Stimulated activated CD4-positive, alpha-beta T cell treated with anti-CD3 and anti-CD28 coated beads, Interleukin-1b, Interleukin-23, amount 100 ng/mL, for 1 hour (primary cell): ENCODE measurements at regions not wholly inside any gene's neighbourhood (a gene's known extent, or its start where the extent isn't known, plus 50 kb on each side); places are given as distances from the start of the nearest gene placed in this dataset.
"Not testable (repeated sequence)": the region's sequence is repeated elsewhere in the genome, so short reads cannot be mapped to it uniquely, and the experiment has no call there.

ENCODE experiments used
- DNase-seq, 2 donors: peaks; one replicate each; pipeline ENCODE4 v3.0.0-alpha.2; 2020; ENCODE audit warnings: low read depth in 2 of 2

GRCh38 chr15:93823971-93824913, 407.1 kb upstream of the MCTP2 start:
- no peak for DNase-seq

DNA sequence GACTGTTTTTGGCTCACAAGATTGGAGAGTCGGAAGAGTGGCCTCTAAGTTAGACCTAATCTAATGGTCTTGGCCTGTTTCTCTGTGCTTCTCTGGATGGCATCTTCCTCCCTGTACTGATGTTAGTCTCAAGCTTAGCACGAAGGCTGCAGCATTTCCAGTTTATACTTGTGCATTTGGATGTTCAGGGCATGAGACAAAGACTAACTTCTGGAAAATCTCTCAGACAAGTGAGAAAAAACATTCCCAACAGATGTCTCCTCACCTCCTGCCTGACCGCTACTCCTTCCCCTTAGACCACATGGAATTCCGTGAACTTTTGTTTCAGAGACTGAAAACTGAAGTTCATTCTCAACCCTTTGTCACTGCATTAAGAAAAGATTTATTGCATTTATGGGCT, 410.8 kb upstream of the MCTP2 start:
- no peak for DNase-seq

DNA sequence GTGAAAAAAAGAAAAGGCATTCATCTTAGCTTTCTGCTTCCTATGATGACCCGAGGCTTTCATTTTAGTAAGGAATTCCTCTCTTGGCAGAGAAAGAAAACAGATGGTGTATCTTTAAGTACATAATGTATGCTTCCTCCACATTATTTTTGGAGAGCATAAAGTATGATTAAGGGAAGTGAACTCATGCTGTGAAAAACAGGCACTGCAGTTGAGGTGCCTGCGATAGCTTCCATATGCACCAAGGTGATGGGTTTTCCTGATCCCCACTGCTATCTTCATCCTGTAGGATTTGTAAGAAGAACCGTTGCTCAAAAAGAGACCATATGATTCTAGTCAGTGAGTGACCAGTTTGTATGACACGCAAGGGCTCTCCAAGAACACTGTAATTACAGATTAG, 411.5 kb upstream of the MCTP2 start:
- DNase-seq = no peak

DNA sequence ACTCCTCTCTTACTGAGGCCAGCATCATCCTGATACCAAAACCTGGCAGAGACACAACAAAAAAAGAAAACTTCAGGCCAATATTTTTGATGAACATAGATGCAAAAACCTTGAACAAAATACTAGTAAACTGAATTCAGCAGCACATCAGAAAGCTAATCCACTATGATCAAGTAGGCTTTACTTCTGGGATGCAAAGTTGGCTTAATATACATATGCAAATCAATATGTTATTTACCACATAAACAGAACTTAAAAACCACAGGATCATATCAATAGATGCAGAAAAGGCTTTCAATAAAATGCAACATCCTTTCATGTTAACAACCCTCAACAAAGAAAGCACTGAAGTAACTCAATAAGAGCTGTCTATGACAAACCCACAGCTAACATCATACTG, 414.5 kb upstream of the MCTP2 start:
- no peak for DNase-seq

GRCh38 chr15:93811305-93811704, 420.1 kb upstream of the MCTP2 start:
- no peak for DNase-seq

DNA sequence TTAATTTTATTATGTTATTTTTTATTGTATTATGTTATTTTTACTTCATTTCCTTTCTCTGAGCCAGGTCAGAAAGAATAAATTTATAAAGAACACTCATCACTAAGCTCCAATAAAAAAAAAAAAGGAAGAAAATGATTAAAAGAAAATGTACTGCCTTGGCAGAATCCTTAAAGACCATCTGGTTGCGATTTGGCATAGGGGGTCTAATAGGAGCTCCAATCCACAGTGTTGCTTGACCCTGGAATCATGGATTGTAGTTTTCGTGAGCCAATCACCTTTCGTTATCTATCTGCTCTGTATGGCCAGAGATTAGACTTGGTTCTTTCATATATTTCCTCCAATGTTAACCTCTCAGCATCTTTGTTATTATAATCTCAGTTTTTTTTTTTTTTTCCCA, 421.8 kb upstream of the MCTP2 start:
- DNase-seq = no peak

DNA sequence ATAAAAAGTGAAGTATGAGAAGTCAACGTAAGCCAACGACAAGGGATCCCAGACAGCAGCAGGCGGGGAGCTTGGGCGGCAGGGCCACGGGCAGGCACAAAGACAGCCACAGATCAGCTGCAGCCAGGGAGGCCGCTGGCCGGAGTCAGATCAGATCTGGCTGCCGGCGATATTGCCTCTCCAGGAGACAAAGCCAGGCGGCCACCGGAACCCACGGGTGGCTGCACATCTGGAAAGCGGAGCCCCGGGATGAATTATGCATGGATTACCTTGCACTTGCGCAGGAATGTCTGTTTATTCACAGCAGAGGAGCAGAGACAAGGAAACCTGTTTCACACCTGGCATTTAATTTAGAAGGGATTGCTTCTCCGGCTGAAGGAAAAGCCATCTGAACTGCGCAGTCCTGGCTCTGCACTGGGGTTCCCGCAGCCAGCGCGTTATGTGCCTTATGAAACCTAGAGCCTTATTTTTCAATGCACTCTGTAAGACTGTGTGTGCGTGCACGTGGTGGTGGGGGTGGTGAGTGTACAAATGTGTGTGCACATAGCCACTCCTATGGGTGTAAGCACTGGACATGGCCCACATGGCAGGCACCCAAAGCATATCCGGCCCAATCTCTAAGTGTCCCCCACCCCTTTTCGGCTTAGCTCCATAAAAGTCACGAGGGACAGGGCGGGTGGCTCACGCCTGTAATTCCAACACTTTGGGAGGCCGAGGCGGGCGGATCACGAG, 427.8 kb upstream of the MCTP2 start:
- DNase-seq = no peak

DNA sequence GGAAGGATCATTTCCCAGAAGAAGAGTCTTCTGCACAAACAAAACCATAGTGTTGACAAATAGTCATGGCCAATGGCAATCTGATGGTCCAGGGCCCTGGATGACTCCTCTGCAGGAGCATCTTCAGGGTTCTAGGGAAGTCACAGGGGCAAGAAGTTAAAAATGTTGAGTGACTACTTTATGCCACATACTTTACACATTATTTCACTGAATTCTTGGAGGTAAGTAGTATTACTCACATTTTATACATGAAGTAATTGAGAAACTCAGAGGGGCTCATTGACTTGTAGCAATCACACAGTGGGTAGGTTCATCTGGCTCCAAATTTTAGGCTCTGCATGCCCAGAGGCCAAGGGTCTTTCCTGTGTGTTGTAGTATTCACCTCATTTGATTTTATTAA, 430.2 kb upstream of the MCTP2 start:
- no peak for DNase-seq

GRCh38 chr15:93800805-93801204, 430.6 kb upstream of the MCTP2 start:
- no peak for DNase-seq

GRCh38 chr15:93789441-93789840, 441.9 kb upstream of the MCTP2 start:
- DNase-seq = no peak

DNA sequence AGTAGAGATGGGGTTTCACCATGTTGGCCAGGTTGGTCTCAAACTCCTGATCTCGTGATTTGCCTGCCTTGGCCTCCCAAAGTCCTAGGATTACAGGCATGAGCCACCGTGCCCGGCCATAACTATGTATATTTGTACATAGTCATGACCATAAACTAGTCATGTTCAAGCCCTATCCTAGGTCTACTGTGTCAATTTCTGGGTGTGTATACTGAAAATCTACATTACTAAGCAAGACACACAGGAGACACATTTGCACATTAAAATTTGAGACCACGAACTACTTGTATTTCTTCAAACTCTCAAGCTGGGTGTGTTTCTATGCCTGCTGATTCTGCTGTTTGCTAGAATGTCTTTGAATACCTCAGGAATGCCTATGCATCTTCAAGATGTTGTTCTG, 451.3 kb upstream of the MCTP2 start:
- no peak for DNase-seq

DNA sequence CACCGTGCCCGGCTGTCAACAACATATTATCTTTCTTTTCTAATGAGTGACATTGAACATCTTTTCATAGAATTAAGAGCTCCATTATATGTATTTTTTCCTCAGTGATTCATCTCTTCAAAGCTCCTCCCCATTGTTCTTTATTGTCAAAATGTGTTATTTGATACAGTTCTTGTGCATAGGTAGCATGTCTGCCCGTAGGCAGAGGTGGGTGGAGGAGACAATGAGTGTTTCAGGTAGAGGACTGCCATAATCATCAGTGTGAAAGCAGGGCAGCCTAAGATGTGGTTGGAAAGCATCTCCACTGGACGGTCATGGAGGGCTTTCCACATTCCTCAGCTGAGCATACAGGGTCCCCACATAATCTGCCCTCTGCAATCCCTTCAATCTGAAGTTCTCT, 452.0 kb upstream of the MCTP2 start:
- no peak for DNase-seq

- DNase-seq = no peak
Measured at GRCh38 chr15:93771196-93772030, 459.9 kb upstream of the MCTP2 start.

- DNase-seq = no peak
Measured at GRCh38 chr15:93770788-93771187, 460.6 kb upstream of the MCTP2 start.

- DNase-seq = no peak
Measured at GRCh38 chr15:93762036-93762435, 469.3 kb upstream of the MCTP2 start.

- DNase-seq = no peak
Measured at GRCh38 chr15:93759629-93760028, 471.7 kb upstream of the MCTP2 start.

- DNase-seq = no peak
Measured at GRCh38 chr15:93758824-93759223, 472.5 kb upstream of the MCTP2 start.

DNA sequence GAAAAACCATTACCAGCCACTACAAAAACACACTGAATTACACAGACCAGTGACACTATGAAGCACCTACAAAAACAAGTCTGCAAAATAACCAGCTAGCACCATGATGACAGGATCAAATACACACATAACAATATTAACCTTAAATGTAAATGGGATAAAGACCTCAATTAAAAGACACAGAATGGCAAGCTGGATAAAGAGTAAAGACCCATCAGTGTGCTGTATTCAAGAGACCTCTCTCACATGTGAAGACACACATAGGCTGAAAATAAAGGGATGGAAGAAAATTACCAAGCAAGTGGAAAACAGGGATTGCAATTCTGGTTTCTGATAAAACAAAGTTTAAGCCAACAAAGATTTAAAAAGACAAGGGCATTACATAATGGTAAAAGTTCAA, 482.7 kb upstream of the MCTP2 start:
- no peak for DNase-seq

DNA sequence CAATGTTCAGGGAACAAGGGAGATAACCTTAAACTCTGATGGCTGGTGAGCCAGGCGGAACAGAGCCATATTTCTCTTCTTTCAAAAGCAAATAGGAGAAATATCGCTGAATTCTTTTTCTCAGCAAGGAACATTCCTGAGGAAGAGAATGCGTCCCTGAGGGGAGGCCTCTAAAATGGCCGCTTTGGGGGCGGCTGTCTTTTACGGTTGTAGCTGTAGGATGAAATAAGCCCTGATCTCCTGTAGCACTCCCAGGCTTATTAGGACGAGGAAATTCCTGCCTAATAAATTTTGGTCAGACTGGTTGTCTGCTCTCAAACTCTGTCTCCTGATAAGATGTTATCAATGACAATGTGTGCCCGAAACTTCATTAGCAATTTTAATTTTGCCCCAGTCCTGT, 496.4 kb upstream of the MCTP2 start:
- not testable (repeated sequence) for DNase-seq

DNA sequence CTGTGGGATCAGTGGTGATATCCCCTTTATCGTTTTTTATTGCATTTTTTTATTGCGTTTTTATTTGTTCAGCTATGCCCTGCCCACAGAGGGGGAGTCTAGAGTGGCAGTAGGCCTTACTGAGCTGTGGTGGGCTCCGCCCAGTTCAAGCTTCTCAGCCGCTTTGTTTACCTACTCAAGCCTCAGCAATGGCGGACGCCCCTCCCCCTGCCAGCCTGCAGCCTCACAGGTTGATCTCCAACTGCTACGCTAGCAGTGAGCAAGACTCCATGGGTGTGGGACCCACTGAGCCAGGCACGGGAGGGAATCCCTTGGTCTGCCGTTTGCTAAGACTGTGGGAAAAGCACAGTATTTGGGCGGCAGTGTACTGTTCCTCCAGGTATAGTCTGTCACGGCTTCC, 500.6 kb upstream of the MCTP2 start:
- no peak for DNase-seq

DNA sequence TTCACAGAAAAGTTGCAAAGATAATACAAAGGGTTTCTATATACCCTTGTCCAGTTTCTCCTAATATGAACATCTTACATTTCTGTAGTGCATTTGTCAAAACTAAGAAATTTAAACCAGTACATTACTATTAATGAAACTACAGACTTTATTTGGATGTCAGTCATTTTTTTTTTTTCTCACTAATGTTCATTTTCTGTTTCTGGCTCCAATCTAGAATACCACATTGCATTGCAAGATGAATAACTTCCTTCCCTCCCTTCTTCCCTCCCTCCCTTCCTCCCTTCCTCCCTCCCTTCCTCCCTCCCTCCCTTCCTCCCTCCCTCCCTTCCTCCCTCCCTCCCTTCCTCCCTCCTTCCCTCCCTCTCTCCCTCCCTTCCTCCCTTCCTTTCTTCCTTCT, 509.2 kb upstream of the MCTP2 start:
- no peak for DNase-seq

GRCh38 chr15:93720607-93721006, 510.8 kb upstream of the MCTP2 start:
- DNase-seq = no peak
